Body of pancreas (tissue), 4 donors: ENCODE measurements at regions not wholly inside any gene's neighbourhood (a gene's known extent, or its start where the extent isn't known, plus 50 kb on each side); places are given as distances from the start of the nearest gene placed in this dataset.

Experiments
- POLR2A ChIP-seq, 3 donors: fragments of 450-650 bp; IDR thresholded peaks; one replicate each; pipeline ENCODE4 v1.6.1; 2016; ENCODE audit warnings: antibody characterized with exemption in 3 of 3, mild to moderate bottlenecking in 2 of 3
- TF ChIP-seq, protein P1 (sequence below), 7 experiments: fragments of 450-650 bp in 4 of 7; fragments of 200-600 bp in 3 of 7; sonication (generic) in 3 of 7; IDR thresholded peaks; one replicate each; pipeline ENCODE4 v1.5.1; 2016 to 2019; ENCODE audit warnings: antibody characterized with exemption in 7 of 7

DNA sequence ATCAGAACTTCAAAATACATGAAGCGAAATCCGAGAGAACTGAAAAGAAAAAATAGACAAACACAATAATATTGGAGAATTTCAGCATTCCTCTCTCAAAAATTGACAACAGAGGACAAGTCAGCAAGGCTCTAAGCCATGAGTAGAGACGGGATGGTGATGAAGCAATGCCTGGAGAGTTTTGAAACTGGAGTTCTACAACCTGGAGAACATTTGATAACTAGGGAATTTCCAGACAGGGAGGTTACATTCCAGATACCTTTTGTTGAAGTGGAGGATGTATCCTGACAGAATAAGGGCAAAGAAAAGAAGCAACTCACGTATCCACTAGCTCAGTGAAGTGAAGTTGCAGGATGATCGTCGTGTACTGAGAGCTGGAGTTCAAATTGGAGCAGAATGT lies 291.4 kb downstream of the CTTN start:
- TF ChIP-seq, protein P1, sequence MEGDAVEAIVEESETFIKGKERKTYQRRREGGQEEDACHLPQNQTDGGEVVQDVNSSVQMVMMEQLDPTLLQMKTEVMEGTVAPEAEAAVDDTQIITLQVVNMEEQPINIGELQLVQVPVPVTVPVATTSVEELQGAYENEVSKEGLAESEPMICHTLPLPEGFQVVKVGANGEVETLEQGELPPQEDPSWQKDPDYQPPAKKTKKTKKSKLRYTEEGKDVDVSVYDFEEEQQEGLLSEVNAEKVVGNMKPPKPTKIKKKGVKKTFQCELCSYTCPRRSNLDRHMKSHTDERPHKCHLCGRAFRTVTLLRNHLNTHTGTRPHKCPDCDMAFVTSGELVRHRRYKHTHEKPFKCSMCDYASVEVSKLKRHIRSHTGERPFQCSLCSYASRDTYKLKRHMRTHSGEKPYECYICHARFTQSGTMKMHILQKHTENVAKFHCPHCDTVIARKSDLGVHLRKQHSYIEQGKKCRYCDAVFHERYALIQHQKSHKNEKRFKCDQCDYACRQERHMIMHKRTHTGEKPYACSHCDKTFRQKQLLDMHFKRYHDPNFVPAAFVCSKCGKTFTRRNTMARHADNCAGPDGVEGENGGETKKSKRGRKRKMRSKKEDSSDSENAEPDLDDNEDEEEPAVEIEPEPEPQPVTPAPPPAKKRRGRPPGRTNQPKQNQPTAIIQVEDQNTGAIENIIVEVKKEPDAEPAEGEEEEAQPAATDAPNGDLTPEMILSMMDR (IDR thresholded peaks at IDR 0.05) = no peak
- no peak for TF ChIP-seq POLR2A (IDR thresholded peaks at IDR 0.05)
